Effector CD8-positive, alpha-beta T cell (primary cell): ENCODE measurements at regions not wholly inside any gene's neighbourhood (a gene's known extent, or its start where the extent isn't known, plus 50 kb on each side); places are given as distances from the start of the nearest gene placed in this dataset.

Source experiments
- DNase-seq: peaks from one replicate; lab custom pipeline; 2025; lab: John Stamatoyannopoulos, UW

- DNase-seq: no peak
Observed at GRCh38 chr14:48874711-48875110, 711.5 kb downstream of the RPS29 start.

GRCh38 chr14:48857366-48857765 lies 728.8 kb downstream of the RPS29 start:
- DNase-seq: no peak

- DNase-seq: no peak
Observed at GRCh38 chr14:48853159-48853558, 733.0 kb downstream of the RPS29 start.

GRCh38 chr14:48849741-48850322 lies 736.3 kb downstream of the RPS29 start:
- DNase-seq: no peak

- no peak for DNase-seq
Observed at GRCh38 chr14:48842785-48843184, 743.4 kb downstream of the RPS29 start.

GRCh38 chr14:48826058-48826457 lies 760.1 kb downstream of the RPS29 start:
- DNase-seq: no peak

- no peak for DNase-seq
Observed at GRCh38 chr14:48814562-48814961, 771.6 kb downstream of the RPS29 start.

- DNase-seq: no peak
Observed at GRCh38 chr14:48805315-48805714, 780.9 kb downstream of the RPS29 start.

- DNase-seq: no peak
Observed at GRCh38 chr14:48792376-48793024, 793.7 kb downstream of the RPS29 start.

GRCh38 chr14:48788771-48789170 lies 797.4 kb downstream of the RPS29 start:
- no peak for DNase-seq

GRCh38 chr14:48786498-48786897 lies 799.7 kb downstream of the RPS29 start:
- no peak for DNase-seq

GRCh38 chr14:48771717-48772116 lies 814.5 kb downstream of the RPS29 start:
- DNase-seq: no peak

- no peak for DNase-seq
Observed at GRCh38 chr14:48751293-48751692, 834.9 kb downstream of the RPS29 start.

GRCh38 chr14:48748151-48748675 lies 838.0 kb downstream of the RPS29 start:
- DNase-seq: no peak

GRCh38 chr14:48747561-48748089 lies 838.6 kb downstream of the RPS29 start:
- no peak for DNase-seq

- no peak for DNase-seq
Observed at GRCh38 chr14:48744202-48744601, 842.0 kb downstream of the RPS29 start.

- DNase-seq: no peak
Observed at GRCh38 chr14:48738186-48738925, 847.8 kb downstream of the RPS29 start.

- no peak for DNase-seq
Observed at GRCh38 chr14:48735607-48736006, 850.6 kb downstream of the RPS29 start.

- DNase-seq: no peak
Observed at GRCh38 chr14:48731260-48731659, 854.9 kb downstream of the RPS29 start.

GRCh38 chr14:48726080-48726642 lies 860.0 kb downstream of the RPS29 start:
- no peak for DNase-seq

GRCh38 chr14:48725051-48725734 lies 861.0 kb downstream of the RPS29 start:
- no peak for DNase-seq
